ENCODE measurements at regions not wholly inside any gene's neighbourhood (a gene's known extent, or its start where the extent isn't known, plus 50 kb on each side); places are given as distances from the start of the nearest gene placed in this dataset.

DNA sequence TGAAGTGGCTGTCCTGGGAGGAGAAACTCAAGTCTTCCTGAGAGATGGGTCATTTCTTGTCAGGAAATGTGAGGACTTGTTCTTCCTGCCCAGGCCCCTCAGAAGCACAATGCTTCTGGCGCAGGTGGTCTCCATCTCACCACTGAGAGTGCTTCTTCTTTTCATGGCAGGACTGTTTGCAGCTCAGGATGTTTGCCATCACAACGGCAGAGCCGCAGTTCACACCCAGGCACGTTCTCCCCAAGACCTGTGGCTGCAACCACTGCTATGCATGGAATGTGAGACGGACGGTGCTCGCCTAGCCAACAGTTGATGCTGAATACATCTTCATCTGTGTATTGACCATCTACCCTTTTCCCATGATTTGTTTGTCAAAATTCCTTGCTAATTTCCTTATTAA lies 216.3 kb downstream of the GADD45G start:
- no peak overlapping the region for H3K27ac Mint-ChIP-seq
- DNase-seq (no peak), ATAC-seq (no peak)
- H3K4me1 Mint-ChIP-seq (ENCODE audit: low read depth), result no peaks in the 10 kb centered on the region
- no peaks in the 10 kb centered on the region for H3K9me3 Mint-ChIP-seq
- H3K4me3 Mint-ChIP-seq, result no peak overlapping the region
- no peak for TF ChIP-seq CTCF (IDR thresholded peaks at IDR 0.05)
- ChIA-PET POLR2A (no interaction called here), CTCF (no interaction called here)
- peaks cover 4% of the 10 kb centered on the region for H3K27me3 Mint-ChIP-seq
- intact Hi-C loops (cut with micrococcal nuclease), result no loop called here
- H3K36me3 Mint-ChIP-seq (ENCODE audit: low read depth), result no peaks in the 10 kb centered on the region

DNA sequence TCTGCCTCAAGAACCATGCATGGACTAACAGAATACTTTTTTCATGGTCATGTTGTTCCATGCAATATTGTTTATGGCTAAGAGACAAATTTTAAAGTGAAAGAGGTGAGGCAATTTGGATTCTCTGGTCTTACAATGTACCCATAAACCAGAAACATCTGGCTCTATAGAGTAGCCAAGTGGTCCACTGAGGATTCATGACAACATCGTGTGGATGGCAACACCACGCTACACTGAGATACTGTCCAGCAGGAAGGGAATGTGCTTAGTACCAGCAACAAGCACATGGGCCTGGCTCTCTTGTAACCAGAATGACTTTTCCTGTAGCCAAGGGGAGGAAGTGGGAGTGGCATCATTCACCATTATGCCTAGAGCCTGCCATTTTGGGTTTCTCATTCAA lies 218.2 kb downstream of the GADD45G start:
- no peaks in the 10 kb centered on the region for H3K36me3 Mint-ChIP-seq (ENCODE audit: low read depth)
- H3K9me3 Mint-ChIP-seq, result no peaks in the 10 kb centered on the region
- CTCF ChIA-PET, result no interaction called here
- POLR2A ChIA-PET, result no interaction called here
- no peak overlapping the region for H3K27ac Mint-ChIP-seq
- intact Hi-C loops (cut with micrococcal nuclease), result no loop called here
- DNase-seq (no peak), ATAC-seq (no peak)
- TF ChIP-seq CTCF (IDR thresholded peaks at IDR 0.05), result no peak
- H3K4me1 Mint-ChIP-seq (ENCODE audit: low read depth), result peaks cover 6% of the 10 kb centered on the region
- no peak overlapping the region for H3K4me3 Mint-ChIP-seq
- peaks cover 4% of the 10 kb centered on the region for H3K27me3 Mint-ChIP-seq

GRCh38 chr9:89825669-89826068 lies 220.9 kb downstream of the GADD45G start:
- no peak overlapping the region for H3K4me3 Mint-ChIP-seq
- ChIA-PET POLR2A (no interaction called here), CTCF (interaction anchor here (1.1 kb wide), 1 partner anchor 42 kb away, joined by 3 read pairs; no protein-coding TSS in a partner anchor)
- peaks cover 15% of the 10 kb centered on the region for H3K4me1 Mint-ChIP-seq (ENCODE audit: low read depth)
- TF ChIP-seq CTCF (IDR thresholded peaks at IDR 0.05), result no peak
- no peaks in the 10 kb centered on the region for H3K36me3 Mint-ChIP-seq (ENCODE audit: low read depth)
- DNase-seq (no peak), ATAC-seq (no peak)
- intact Hi-C loops (cut with micrococcal nuclease), result no loop called here
- H3K27ac Mint-ChIP-seq, result no peak overlapping the region
- peaks cover 8% of the 10 kb centered on the region for H3K9me3 Mint-ChIP-seq
- H3K27me3 Mint-ChIP-seq, result peaks cover 2% of the 10 kb centered on the region

GRCh38 chr9:89826186-89826585 lies 221.4 kb downstream of the GADD45G start:
- ATAC-seq, result no peak
- H3K36me3 Mint-ChIP-seq (ENCODE audit: low read depth), result no peaks in the 10 kb centered on the region
- no peak for DNase-seq
- no peak overlapping the region for H3K27ac Mint-ChIP-seq
- CTCF ChIA-PET, result interaction anchor here (0.6 to 1.2 kb wide), 3 partner anchors 41 to 223 kb away, joined by 3 read pairs; no protein-coding TSS in a partner anchor
- TF ChIP-seq CTCF (IDR thresholded peaks at IDR 0.05), result no peak
- H3K27me3 Mint-ChIP-seq, result peaks cover 2% of the 10 kb centered on the region
- POLR2A ChIA-PET, result no interaction called here
- no peak overlapping the region for H3K4me3 Mint-ChIP-seq
- peaks cover 15% of the 10 kb centered on the region for H3K4me1 Mint-ChIP-seq (ENCODE audit: low read depth)
- intact Hi-C loops (cut with micrococcal nuclease), result no loop called here
- peaks cover 10% of the 10 kb centered on the region for H3K9me3 Mint-ChIP-seq

DNA sequence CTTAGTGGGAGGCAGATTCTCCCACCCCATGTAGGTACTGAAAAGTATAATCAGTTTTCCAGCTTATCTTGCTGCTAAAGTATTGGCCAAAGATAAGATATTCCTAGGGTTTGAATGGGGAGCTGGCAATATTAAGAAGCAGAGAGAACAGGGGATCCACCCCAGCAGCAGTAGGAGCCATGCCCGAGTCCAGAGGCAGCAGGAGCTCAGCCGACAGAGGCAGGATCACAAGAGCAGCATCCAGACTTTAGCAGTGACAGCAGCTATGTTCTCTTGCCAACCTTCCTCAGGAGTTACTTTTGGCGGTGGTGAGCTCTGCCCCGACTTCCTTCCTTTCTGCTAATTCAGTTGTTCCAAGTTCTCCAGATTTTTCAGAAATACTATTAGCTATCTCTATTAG lies 224.5 kb downstream of the GADD45G start:
- ATAC-seq, result no peak
- no peak overlapping the region for H3K27ac Mint-ChIP-seq
- peaks cover 10% of the 10 kb centered on the region for H3K9me3 Mint-ChIP-seq
- H3K4me3 Mint-ChIP-seq, result no peak overlapping the region
- TF ChIP-seq CTCF (IDR thresholded peaks at IDR 0.05), result no peak
- H3K27me3 Mint-ChIP-seq, result no peaks in the 10 kb centered on the region
- intact Hi-C loops (cut with micrococcal nuclease), result no loop called here
- H3K4me1 Mint-ChIP-seq (ENCODE audit: low read depth), result peaks cover 15% of the 10 kb centered on the region
- POLR2A ChIA-PET, result no interaction called here
- CTCF ChIA-PET, result interaction anchor here (0.7 to 2.0 kb wide), 3 partner anchors 10 to 231 kb away, joined by 4 to 5 read pairs (median 5); no protein-coding TSS in a partner anchor
- DNase-seq, result no peak
- H3K36me3 Mint-ChIP-seq (ENCODE audit: low read depth), result no peaks in the 10 kb centered on the region

All from activated CD8-positive, alpha-beta T cell treated with anti-CD3 and anti-CD28 coated beads for 36 hours (primary cell).